ENCODE measurements at regions not wholly inside any gene's neighbourhood (a gene's known extent, or its start where the extent isn't known, plus 50 kb on each side); places are given as distances from the start of the nearest gene placed in this dataset.

- DNase-seq: no peak
These were observed 847.0 kb upstream of the MAP3K7 start for GRCh38 chr6:91433660-91434534.

GRCh38 chr6:91428953-91429560 is 842.2 kb upstream of the MAP3K7 start:
- DNase-seq: no peak

GRCh38 chr6:91428296-91428695 is 841.4 kb upstream of the MAP3K7 start:
- DNase-seq: no peak

GRCh38 chr6:91420243-91420642 is 833.4 kb upstream of the MAP3K7 start:
- DNase-seq: no peak

- no peak for DNase-seq
These were observed 828.2 kb upstream of the MAP3K7 start for GRCh38 chr6:91415031-91415605.

- no peak for DNase-seq
These were observed 825.7 kb upstream of the MAP3K7 start for GRCh38 chr6:91412532-91412931.

GRCh38 chr6:91407706-91408105 is 820.8 kb upstream of the MAP3K7 start:
- no peak for DNase-seq

GRCh38 chr6:91392951-91393350 is 806.1 kb upstream of the MAP3K7 start:
- DNase-seq: no peak

GRCh38 chr6:91387290-91388059 is 800.6 kb upstream of the MAP3K7 start:
- DNase-seq: no peak

- DNase-seq: no peak
These were observed 799.3 kb upstream of the MAP3K7 start for GRCh38 chr6:91386204-91386603.

- DNase-seq: no peak
These were observed 796.3 kb upstream of the MAP3K7 start for GRCh38 chr6:91383207-91383606.

- peak; percentile 34 for DNase-seq
These were observed 789.8 kb upstream of the MAP3K7 start for GRCh38 chr6:91376686-91377085.

GRCh38 chr6:91366781-91367180 is 779.9 kb upstream of the MAP3K7 start:
- no peak for DNase-seq

GRCh38 chr6:91358986-91359385 is 772.1 kb upstream of the MAP3K7 start:
- DNase-seq: no peak

GRCh38 chr6:91352878-91353277 is 766.0 kb upstream of the MAP3K7 start:
- no peak for DNase-seq

- no peak for DNase-seq
These were observed 765.4 kb upstream of the MAP3K7 start for GRCh38 chr6:91352321-91352720.

GRCh38 chr6:91350146-91350908 is 763.5 kb upstream of the MAP3K7 start:
- no peak for DNase-seq

GRCh38 chr6:91341473-91341872 is 754.6 kb upstream of the MAP3K7 start:
- no peak for DNase-seq

GRCh38 chr6:91340896-91341395 is 754.1 kb upstream of the MAP3K7 start:
- DNase-seq: no peak

- DNase-seq: no peak
These were observed 751.1 kb upstream of the MAP3K7 start for GRCh38 chr6:91337967-91338366.

GRCh38 chr6:91330896-91331295 is 744.0 kb upstream of the MAP3K7 start:
- DNase-seq: no peak

GRCh38 chr6:91328241-91328640 is 741.4 kb upstream of the MAP3K7 start:
- DNase-seq: peak; percentile 17
